ENCODE measurements at regions not wholly inside any gene's neighbourhood (a gene's known extent, or its start where the extent isn't known, plus 50 kb on each side); places are given as distances from the start of the nearest gene placed in this dataset.

DNA sequence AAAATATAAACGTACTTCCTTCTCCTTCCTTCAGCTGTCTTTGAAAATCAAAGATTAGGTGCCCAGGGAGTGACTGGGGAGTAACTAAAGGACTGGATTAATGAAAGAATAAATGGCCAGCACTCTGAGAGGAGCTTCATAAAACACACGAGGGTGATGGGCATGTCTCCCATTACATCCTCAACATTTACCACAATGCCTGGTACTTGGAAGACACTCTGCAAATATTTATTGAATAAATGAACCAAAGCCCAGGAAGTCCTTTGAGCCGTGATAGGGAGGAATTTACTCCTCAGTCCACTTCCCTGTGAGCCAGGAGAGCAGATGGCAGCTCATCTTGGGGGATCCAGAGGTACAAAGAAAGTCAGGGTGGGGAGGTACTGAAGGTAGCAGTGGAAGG lies 96.3 kb downstream of the RAB11FIP2 start:
- H3K9me3 ChIP-seq, result no peaks in the 10 kb centered on the region
- H3K36me3 ChIP-seq, result no peaks in the 10 kb centered on the region
- no peak overlapping the region for H3K4me3 ChIP-seq
- intact Hi-C loops (cut with DNase I), result no loop called here
- DNase-seq, result no peak
- H3K27me3 ChIP-seq, result peaks cover 0 to 14% (median 0%) of the 10 kb centered on the region in 4 donors
- TF ChIP-seq, protein P1, sequence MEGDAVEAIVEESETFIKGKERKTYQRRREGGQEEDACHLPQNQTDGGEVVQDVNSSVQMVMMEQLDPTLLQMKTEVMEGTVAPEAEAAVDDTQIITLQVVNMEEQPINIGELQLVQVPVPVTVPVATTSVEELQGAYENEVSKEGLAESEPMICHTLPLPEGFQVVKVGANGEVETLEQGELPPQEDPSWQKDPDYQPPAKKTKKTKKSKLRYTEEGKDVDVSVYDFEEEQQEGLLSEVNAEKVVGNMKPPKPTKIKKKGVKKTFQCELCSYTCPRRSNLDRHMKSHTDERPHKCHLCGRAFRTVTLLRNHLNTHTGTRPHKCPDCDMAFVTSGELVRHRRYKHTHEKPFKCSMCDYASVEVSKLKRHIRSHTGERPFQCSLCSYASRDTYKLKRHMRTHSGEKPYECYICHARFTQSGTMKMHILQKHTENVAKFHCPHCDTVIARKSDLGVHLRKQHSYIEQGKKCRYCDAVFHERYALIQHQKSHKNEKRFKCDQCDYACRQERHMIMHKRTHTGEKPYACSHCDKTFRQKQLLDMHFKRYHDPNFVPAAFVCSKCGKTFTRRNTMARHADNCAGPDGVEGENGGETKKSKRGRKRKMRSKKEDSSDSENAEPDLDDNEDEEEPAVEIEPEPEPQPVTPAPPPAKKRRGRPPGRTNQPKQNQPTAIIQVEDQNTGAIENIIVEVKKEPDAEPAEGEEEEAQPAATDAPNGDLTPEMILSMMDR (IDR thresholded peaks at IDR 0.05), result no peak
- TF ChIP-seq POLR2A (IDR thresholded peaks at IDR 0.05), result no peak
- H3K27ac ChIP-seq, result no peak overlapping the region
- WGBS, 2 donors, result 34 to 47% methylated on average over 3 of the region's 3 CpGs
- H3K4me1 ChIP-seq, result no peaks in the 10 kb centered on the region

Measured in esophagus squamous epithelium (tissue), 5 donors.